SK-N-SH (cell line): ENCODE measurements at regions not wholly inside any gene's neighbourhood (a gene's known extent, or its start where the extent isn't known, plus 50 kb on each side); places are given as distances from the start of the nearest gene placed in this dataset.

Experiments
- CTCF ChIA-PET: fragments of 300-600, 350-600 bp; formaldehyde crosslinking; extraction: SDS; loops from one replicate; lab custom pipeline; 2021; lab: Yijun Ruan, JAX
- POLR2A ChIA-PET: fragments of 350-600 bp; sonication (Branson Sonifier 250); formaldehyde crosslinking; extraction: SDS; loops from one replicate; lab custom pipeline; 2020; ENCODE audit warnings: antibody characterized with exemption, inconsistent platforms; lab: Yijun Ruan, JAX
- DNase-seq: peaks from one replicate; pipeline ENCODE4 v3.0.0; 2012
- H2AFZ ChIP-seq: fragments of 200-600 bp; sonication (generic); 2 replicates; pipeline ENCODE4 v1.8.1; 2016; ENCODE audit warnings: antibody characterized with exemption, mild to moderate bottlenecking, low read depth
- H3F3A ChIP-seq: fragments of 200-600 bp; sonication (generic); replicated peaks from 2 replicates; pipeline ENCODE3; 2016; ENCODE audit warnings: antibody characterized with exemption, mild to moderate bottlenecking; ENCODE audit not compliant: insufficient read depth
- H3K27ac ChIP-seq, 2 experiments: fragments of 200-500 bp in 1 of 2; fragments of 200-600 bp in 1 of 2; sonication (Bioruptor generic) in 1 of 2; sonication (generic), shearing (Covaris generic) in 1 of 2; 2 replicates each; pipeline versions ENCODE4 v1.5.1 to v1.6.1; 2014 to 2016; ENCODE audit warnings: low read depth in 2 of 2, inconsistent platforms in 1 of 2, low read length in 1 of 2, mild to moderate bottlenecking in 1 of 2, mixed read lengths in 1 of 2
- H3K27me3 ChIP-seq: fragments of 200-600 bp; sonication (generic), shearing (Covaris generic); 2 replicates; pipeline ENCODE4 v1.6.1; 2016; ENCODE audit warnings: mixed run types; ENCODE audit not compliant: insufficient read depth
- H3K36me3 ChIP-seq, 2 experiments: fragments of 200-500 bp in 1 of 2; fragments of 200-600 bp in 1 of 2; sonication (Bioruptor generic) in 1 of 2; sonication (generic) in 1 of 2; replicated peaks in 1 of 2; 2 replicates each; pipeline versions ENCODE3 to v1.5.1; 2014 to 2016; ENCODE audit warnings: low read length in 1 of 2, mild to moderate bottlenecking in 1 of 2; ENCODE audit not compliant: insufficient read depth in 2 of 2, control insufficient read depth in 1 of 2
- H3K4me1 ChIP-seq, 2 experiments: fragments of 200-500 bp in 1 of 2; fragments of 200-600 bp in 1 of 2; sonication (Bioruptor generic) in 1 of 2; sonication (generic), shearing (Covaris generic) in 1 of 2; 2 replicates each; pipeline versions ENCODE4 v1.5.1 to v1.6.1; 2014 to 2016; ENCODE audit warnings: low read depth in 1 of 2, low read length in 1 of 2, mixed run types in 1 of 2; ENCODE audit not compliant: insufficient read depth in 2 of 2, control insufficient read depth in 1 of 2
- H3K4me2 ChIP-seq: fragments of 200-600 bp; sonication (generic), shearing (Covaris generic); 2 replicates; pipeline ENCODE4 v1.6.1; 2017; ENCODE audit warnings: mixed run types
- H3K4me3 ChIP-seq, 2 experiments: fragments of 200-500 bp in 1 of 2; fragments of 200-600 bp in 1 of 2; sonication (Bioruptor generic) in 1 of 2; sonication (generic), shearing (Covaris generic) in 1 of 2; 2 replicates each; pipeline versions ENCODE4 v1.5.1 to v1.8.1; 2014 to 2016; ENCODE audit warnings: low read depth in 2 of 2, inconsistent platforms in 1 of 2, low read length in 1 of 2, mild to moderate bottlenecking in 1 of 2, mixed read lengths in 1 of 2, moderate library complexity in 1 of 2
- H3K79me2 ChIP-seq: fragments of 200-600 bp; sonication (generic); 2 replicates; pipeline ENCODE4 v1.8.1; 2017; ENCODE audit warnings: mild to moderate bottlenecking; ENCODE audit not compliant: insufficient read depth
- H3K9ac ChIP-seq: fragments of 200-600 bp; sonication (generic); 2 replicates; pipeline ENCODE4 v1.6.1; 2017; ENCODE audit warnings: mixed run types
- H3K9me2 ChIP-seq: fragments of 200-600 bp; sonication (generic); 2 replicates; pipeline ENCODE4 v1.6.1; 2017; ENCODE audit warnings: mixed run types
- H3K9me3 ChIP-seq: fragments of 200-600 bp; sonication (generic); 2 replicates; pipeline ENCODE4 v1.6.1; 2017; ENCODE audit warnings: mixed run types, mild to moderate bottlenecking, moderate library complexity
- H4K20me1 ChIP-seq: fragments of 200-600 bp; sonication (generic); 2 replicates; pipeline ENCODE4 v1.6.1; 2017; ENCODE audit warnings: mild to moderate bottlenecking, mixed run types; ENCODE audit not compliant: insufficient read depth
- CHD2 ChIP-seq: fragments of 150-350 bp; IDR thresholded peaks from 2 replicates; pipeline ENCODE4 v1.6.1; 2018; ENCODE audit warnings: low read length; ENCODE audit not compliant: partially characterized antibody
- EP300 ChIP-seq, 2 experiments: IDR thresholded peaks; 2 replicates each; pipeline versions ENCODE4 v1.4.0 to v1.6.1; 2012; ENCODE audit warnings: borderline replicate concordance in 1 of 2, low read depth in 1 of 2, low read length in 1 of 2
- EZH2phosphoT487 ChIP-seq: fragments of 200-600 bp; sonication (generic); IDR thresholded peaks from 2 replicates; pipeline ENCODE4 v1.6.1; 2017; ENCODE audit warnings: low read depth, mixed run types, mild to moderate bottlenecking, antibody characterized with exemption, moderate library complexity, borderline replicate concordance
- FOXJ3 ChIP-seq: sonication (generic); formaldehyde crosslinking; IDR thresholded peaks from 2 replicates; pipeline ENCODE4 v1.5.1; 2020; ENCODE audit warnings: mild to moderate bottlenecking, missing genetic modification reagents
- FOXM1 ChIP-seq: IDR thresholded peaks from 2 replicates; pipeline ENCODE4 v1.4.0; 2012; ENCODE audit warnings: low read depth, mild to moderate bottlenecking
- GATA2 ChIP-seq: sonication (generic); formaldehyde crosslinking; IDR thresholded peaks from 2 replicates; pipeline ENCODE4 v1.5.0; 2020; ENCODE audit warnings: mild to moderate bottlenecking, missing genetic modification reagents
- IRF3 ChIP-seq: fragments of 150-350 bp; IDR thresholded peaks from 2 replicates; pipeline ENCODE4 v1.6.1; 2016; ENCODE audit warnings: mild to moderate bottlenecking, low read depth, low read length
- MAX ChIP-seq: IDR thresholded peaks from 2 replicates; pipeline ENCODE4 v1.4.0; 2012; ENCODE audit warnings: low read depth
- NFIC ChIP-seq: IDR thresholded peaks from 2 replicates; pipeline ENCODE4 v1.4.0; 2012; ENCODE audit warnings: borderline replicate concordance
- POLR2AphosphoS5 ChIP-seq: IDR thresholded peaks from 2 replicates; pipeline ENCODE4 v1.6.1; 2012; ENCODE audit warnings: low read depth, low read length
- RCOR1 ChIP-seq: fragments of 150-350 bp; IDR thresholded peaks from 2 replicates; pipeline ENCODE4 v1.6.1; 2017; ENCODE audit warnings: antibody characterized with exemption, low read length
- RFX5 ChIP-seq: IDR thresholded peaks from 2 replicates; pipeline ENCODE4 v1.6.1; 2012; ENCODE audit warnings: mild to moderate bottlenecking, improper control_type of control experiment, low read length
- RXRA ChIP-seq: IDR thresholded peaks from 2 replicates; pipeline ENCODE4 v1.4.0; 2012; ENCODE audit warnings: low read depth, mild to moderate bottlenecking, borderline replicate concordance
- SMC3 ChIP-seq: IDR thresholded peaks from 2 replicates; pipeline ENCODE4 v1.6.1; 2012; ENCODE audit warnings: low read depth, low read length, improper control_type of control experiment
- TAF1 ChIP-seq: IDR thresholded peaks from 2 replicates; pipeline ENCODE4 v1.6.1; 2012; ENCODE audit warnings: low read depth, mild to moderate bottlenecking, low read length, moderate library complexity, borderline replicate concordance
- TCF12 ChIP-seq: IDR thresholded peaks from 2 replicates; pipeline ENCODE4 v1.4.0; 2012
- TEAD4 ChIP-seq: IDR thresholded peaks from 2 replicates; pipeline ENCODE4 v1.4.0; 2012; ENCODE audit warnings: mild to moderate bottlenecking, borderline replicate concordance; ENCODE audit not compliant: insufficient read depth
- YY1 ChIP-seq: IDR thresholded peaks from 2 replicates; pipeline ENCODE4 v1.4.0; 2012; ENCODE audit warnings: low read depth, mild to moderate bottlenecking
- WGBS: methylation state at CpG from one replicate; pipeline ENCODE4 v1.1.6; 2017; ENCODE audit warnings: low lambda C conversion rate; 5-methylcytosine and 5-hydroxymethylcytosine counted together
- TF ChIP-seq, protein P1 (sequence below): IDR thresholded peaks from 2 replicates; pipeline ENCODE4; 2012
- TF ChIP-seq, protein P2 (sequence below): fragments of 150-350 bp; IDR thresholded peaks from 2 replicates; pipeline ENCODE4 v1.6.1; 2017; ENCODE audit warnings: antibody characterized with exemption, low read length, low read depth, borderline replicate concordance

DNA sequence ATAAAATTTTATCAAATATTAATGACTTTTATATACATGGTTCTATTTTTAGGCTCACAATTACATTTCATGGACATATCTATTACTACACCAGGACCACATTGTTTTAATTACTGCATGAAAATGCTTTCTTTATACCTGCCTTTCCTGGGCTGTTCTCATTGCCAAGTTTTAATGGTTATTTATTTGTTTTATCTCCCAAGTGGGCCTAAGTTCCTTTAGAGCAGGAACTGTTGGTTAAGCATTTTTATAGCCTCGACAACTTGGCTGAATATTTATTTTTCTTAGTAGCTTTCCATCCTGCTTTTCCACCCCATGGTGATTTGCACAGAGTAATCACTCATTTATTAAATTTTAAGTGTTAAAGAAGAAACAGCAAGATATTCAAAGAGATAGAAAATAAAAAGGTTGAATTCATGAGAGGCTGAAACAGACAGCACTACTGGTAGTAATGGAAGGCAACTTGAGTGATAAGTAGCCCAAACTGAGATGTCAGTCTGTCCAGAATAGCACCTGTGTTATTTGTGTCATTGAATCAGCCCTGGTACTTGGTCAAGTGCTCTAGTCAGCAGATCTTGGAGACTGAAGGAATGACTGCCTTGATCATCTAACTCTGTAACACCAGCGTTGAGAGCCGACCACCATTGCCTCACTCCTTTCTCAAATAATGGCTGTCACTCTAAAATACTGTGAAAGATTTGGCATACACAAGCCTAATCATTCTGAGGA lies 119.1 kb upstream of the EGLN3 start:
- H3K36me3 ChIP-seq = no peaks in the 10 kb centered on the region
- no peak for DNase-seq
- H3K4me3 ChIP-seq = no peak overlapping the region
- 47% methylated on average over 3 of the region's 3 CpGs for WGBS
- peaks cover 10% of the 10 kb centered on the region; the same call in 1 of the 2 replicates for H3K27me3 ChIP-seq
- CTCF ChIA-PET = interaction anchor here (1.9 kb wide), 1 partner anchor 9 kb away, joined by 6 read pairs; no protein-coding TSS in a partner anchor
- TF ChIP-seq RCOR1 = no peak
- no peak for TF ChIP-seq EP300 (IDR thresholded peaks at IDR 0.05; ENCODE audit: borderline replicate concordance in 1 of 2, low read depth in 1 of 2, low read length in 1 of 2)
- TF ChIP-seq EZH2phosphoT487 = no peak
- TF ChIP-seq, protein P1, sequence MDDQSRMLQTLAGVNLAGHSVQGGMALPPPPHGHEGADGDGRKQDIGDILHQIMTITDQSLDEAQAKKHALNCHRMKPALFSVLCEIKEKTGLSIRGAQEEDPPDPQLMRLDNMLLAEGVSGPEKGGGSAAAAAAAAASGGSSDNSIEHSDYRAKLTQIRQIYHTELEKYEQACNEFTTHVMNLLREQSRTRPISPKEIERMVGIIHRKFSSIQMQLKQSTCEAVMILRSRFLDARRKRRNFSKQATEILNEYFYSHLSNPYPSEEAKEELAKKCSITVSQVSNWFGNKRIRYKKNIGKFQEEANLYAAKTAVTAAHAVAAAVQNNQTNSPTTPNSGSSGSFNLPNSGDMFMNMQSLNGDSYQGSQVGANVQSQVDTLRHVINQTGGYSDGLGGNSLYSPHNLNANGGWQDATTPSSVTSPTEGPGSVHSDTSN = no peak
- TF ChIP-seq FOXM1 = no peak
- no peak for TF ChIP-seq IRF3
- TF ChIP-seq, protein P2, sequence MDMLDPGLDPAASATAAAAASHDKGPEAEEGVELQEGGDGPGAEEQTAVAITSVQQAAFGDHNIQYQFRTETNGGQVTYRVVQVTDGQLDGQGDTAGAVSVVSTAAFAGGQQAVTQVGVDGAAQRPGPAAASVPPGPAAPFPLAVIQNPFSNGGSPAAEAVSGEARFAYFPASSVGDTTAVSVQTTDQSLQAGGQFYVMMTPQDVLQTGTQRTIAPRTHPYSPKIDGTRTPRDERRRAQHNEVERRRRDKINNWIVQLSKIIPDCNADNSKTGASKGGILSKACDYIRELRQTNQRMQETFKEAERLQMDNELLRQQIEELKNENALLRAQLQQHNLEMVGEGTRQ = no peak
- TF ChIP-seq SMC3 = no peak
- TF ChIP-seq YY1 = no peak
- TF ChIP-seq TAF1 = no peak
- TF ChIP-seq TCF12 = no peak
- no peak for TF ChIP-seq MAX
- no peak for TF ChIP-seq CHD2
- TF ChIP-seq POLR2AphosphoS5 = no peak
- TF ChIP-seq TEAD4 = no peak
- TF ChIP-seq NFIC = no peak
- no peak for TF ChIP-seq GATA2
- no peak for TF ChIP-seq RFX5
- TF ChIP-seq RXRA = no peak
- TF ChIP-seq FOXJ3 = no peak
- H3F3A ChIP-seq = no peaks in the 10 kb centered on the region
- no peaks in the 10 kb centered on the region for H3K79me2 ChIP-seq
- no peaks in the 10 kb centered on the region; a peak in 1 of 4 replicates for H3K4me1 ChIP-seq
- POLR2A ChIA-PET = no interaction called here
- H3K27ac ChIP-seq = no peak overlapping the region
- no peaks in the 10 kb centered on the region for H3K9me2 ChIP-seq
- H3K4me2 ChIP-seq = no peak overlapping the region
- no peaks in the 10 kb centered on the region for H4K20me1 ChIP-seq
- no peak overlapping the region for H3K9ac ChIP-seq
- H2AFZ ChIP-seq = no peak overlapping the region
- H3K9me3 ChIP-seq = no peaks in the 10 kb centered on the region
